Renal cortex interstitium (tissue), 11 donors: ENCODE measurements at regions not wholly inside any gene's neighbourhood (a gene's known extent, or its start where the extent isn't known, plus 50 kb on each side); places are given as distances from the start of the nearest gene placed in this dataset.

Source experiments
- DNase-seq, 11 donors: peaks; one replicate each; pipeline ENCODE4 v3.0.0-alpha.2; 2013; ENCODE audit warnings: low read depth in 9 of 11, low spot score in 4 of 11; ENCODE audit errors: extremely low read depth in 1 of 11

GRCh38 chr11:111194860-111195568 is 50.5 kb upstream of the POU2AF2 start:
- no peak for DNase-seq

GRCh38 chr11:111193924-111194490 is 51.5 kb upstream of the POU2AF2 start:
- no peak for DNase-seq

- no peak for DNase-seq
Measured at GRCh38 chr11:111189466-111189865, 56.1 kb upstream of the POU2AF2 start.

- DNase-seq = no peak
Measured at GRCh38 chr11:111186308-111186915, 59.1 kb upstream of the POU2AF2 start.

- no peak for DNase-seq
Measured at GRCh38 chr11:111185266-111185665, 60.3 kb upstream of the POU2AF2 start.

- DNase-seq = no peak
Measured at GRCh38 chr11:111183706-111184105, 61.8 kb upstream of the POU2AF2 start.

GRCh38 chr11:111179184-111179910 is 66.2 kb upstream of the POU2AF2 start:
- no peak for DNase-seq

- no peak for DNase-seq
Measured at GRCh38 chr11:111177037-111177871, 68.3 kb upstream of the POU2AF2 start.

- DNase-seq = no peak
Measured at GRCh38 chr11:111176603-111177002, 68.9 kb upstream of the POU2AF2 start.

GRCh38 chr11:111173221-111173620 is 72.3 kb upstream of the POU2AF2 start:
- no peak for DNase-seq

- DNase-seq = no peak
Measured at GRCh38 chr11:111172321-111172862, 73.1 kb upstream of the POU2AF2 start.

GRCh38 chr11:111170761-111171379 is 74.7 kb upstream of the POU2AF2 start:
- DNase-seq = no peak

GRCh38 chr11:111169367-111169766 is 76.2 kb upstream of the POU2AF2 start:
- DNase-seq = no peak

GRCh38 chr11:111168871-111169270 is 76.7 kb upstream of the POU2AF2 start:
- DNase-seq = no peak

GRCh38 chr11:111167666-111168065 is 77.9 kb upstream of the POU2AF2 start:
- no peak for DNase-seq

- DNase-seq = no peak
Measured at GRCh38 chr11:111166598-111166997, 78.9 kb upstream of the POU2AF2 start.

GRCh38 chr11:111162305-111162704 is 83.2 kb upstream of the POU2AF2 start:
- DNase-seq = no peak

GRCh38 chr11:111157571-111157970 is 88.0 kb upstream of the POU2AF2 start:
- DNase-seq = no peak
